AG04449 (cell line): ENCODE measurements at regions not wholly inside any gene's neighbourhood (a gene's known extent, or its start where the extent isn't known, plus 50 kb on each side); places are given as distances from the start of the nearest gene placed in this dataset.

Experiments used
- CTCF ChIA-PET: fragments of 350-600 bp; formaldehyde crosslinking; extraction: SDS; loops from one replicate; lab custom pipeline; 2021; ENCODE audit warnings: antibody characterized with exemption; lab: Yijun Ruan, JAX
- POLR2A ChIA-PET: fragments of 400-600, 350-600 bp; formaldehyde crosslinking; extraction: SDS; loops from one replicate; lab custom pipeline; 2020; ENCODE audit warnings: antibody characterized with exemption, inconsistent platforms; lab: Yijun Ruan, JAX
- DNase-seq: peaks from one replicate; pipeline ENCODE4 v3.0.0-alpha.2; 2010; ENCODE audit warnings: low read depth, low spot score
- H3K4me3 ChIP-seq: 2 replicates; pipeline ENCODE4 v1.5.1; 2011; ENCODE audit warnings: low read depth, mild to moderate bottlenecking, control low read depth, low read length
- CTCF ChIP-seq: IDR thresholded peaks from one replicate; pipeline ENCODE4 v1.5.1; 2011; ENCODE audit warnings: mild to moderate bottlenecking, moderate library complexity, low read length, control low read depth, inconsistent platforms; ENCODE audit not compliant: insufficient read depth; ENCODE audit errors: missing control alignments

DNA sequence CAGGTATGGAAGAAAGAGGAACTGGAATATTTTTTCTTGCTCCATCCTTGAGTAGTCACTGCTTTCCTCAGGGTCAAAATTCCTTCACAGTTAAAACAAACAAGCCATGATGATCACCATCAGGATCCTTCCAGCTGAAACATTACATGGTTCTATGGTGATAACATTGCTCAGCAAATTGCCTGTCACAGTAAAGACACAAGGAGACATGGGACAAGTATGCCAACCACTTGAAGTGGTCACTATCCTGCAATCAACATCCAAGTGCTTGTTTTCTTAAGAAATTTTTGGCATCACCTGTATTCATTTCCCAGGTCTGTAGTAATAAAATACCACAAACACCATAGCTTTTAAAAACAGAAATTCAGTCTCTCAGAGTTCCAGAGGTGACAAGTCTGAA lies 662.2 kb downstream of the CDH8 start:
- no peak overlapping the region for H3K4me3 ChIP-seq
- POLR2A ChIA-PET: no interaction called here
- no peak for DNase-seq
- CTCF ChIA-PET: no interaction called here
- no peak for TF ChIP-seq CTCF

- no peak for DNase-seq
- TF ChIP-seq CTCF: no peak
- POLR2A ChIA-PET: no interaction called here
These were observed 664.4 kb downstream of the CDH8 start for GRCh38 chr16:61371881-61372280.

GRCh38 chr16:61371388-61371787 lies 664.9 kb downstream of the CDH8 start:
- TF ChIP-seq CTCF: no peak

More at GRCh38 chr16:61371881-61372280, 664.4 kb downstream of the CDH8 start:
- CTCF ChIA-PET: no interaction called here
- no peak overlapping the region for H3K4me3 ChIP-seq

DNA sequence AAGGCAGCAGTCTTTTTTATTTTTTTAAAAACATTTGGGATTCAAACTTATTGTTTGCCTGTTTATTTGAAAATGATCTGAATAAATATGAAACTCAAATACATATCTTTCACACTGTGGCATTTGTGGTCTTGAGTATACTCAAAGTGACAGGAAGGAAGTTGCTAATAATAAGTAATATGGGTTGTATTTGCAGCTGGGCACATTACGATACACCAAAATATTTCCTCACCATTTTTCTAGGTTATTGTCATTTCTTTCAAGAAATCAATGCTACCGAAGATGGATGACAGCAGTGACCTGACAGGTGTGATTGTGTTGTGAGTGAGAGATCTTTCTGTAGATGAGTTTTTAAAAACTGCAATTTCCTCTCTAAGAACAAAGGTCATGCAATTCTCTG lies 665.7 kb downstream of the CDH8 start:
- ChIA-PET POLR2A (no interaction called here), CTCF (no interaction called here)
- no peak for TF ChIP-seq CTCF
- no peak for DNase-seq
- H3K4me3 ChIP-seq: no peak overlapping the region

More at GRCh38 chr16:61371388-61371787, 664.9 kb downstream of the CDH8 start:
- ChIA-PET POLR2A (no interaction called here), CTCF (no interaction called here)
- DNase-seq: no peak
- no peak overlapping the region for H3K4me3 ChIP-seq

- H3K4me3 ChIP-seq: no peak overlapping the region
- ChIA-PET POLR2A (no interaction called here), CTCF (no interaction called here)
- no peak for TF ChIP-seq CTCF
- no peak for DNase-seq
These were observed 670.2 kb downstream of the CDH8 start for GRCh38 chr16:61366006-61366405.

GRCh38 chr16:61364990-61365389 lies 671.2 kb downstream of the CDH8 start:
- DNase-seq: no peak
- TF ChIP-seq CTCF: no peak
- no peak overlapping the region for H3K4me3 ChIP-seq
- ChIA-PET POLR2A (no interaction called here), CTCF (no interaction called here)

DNA sequence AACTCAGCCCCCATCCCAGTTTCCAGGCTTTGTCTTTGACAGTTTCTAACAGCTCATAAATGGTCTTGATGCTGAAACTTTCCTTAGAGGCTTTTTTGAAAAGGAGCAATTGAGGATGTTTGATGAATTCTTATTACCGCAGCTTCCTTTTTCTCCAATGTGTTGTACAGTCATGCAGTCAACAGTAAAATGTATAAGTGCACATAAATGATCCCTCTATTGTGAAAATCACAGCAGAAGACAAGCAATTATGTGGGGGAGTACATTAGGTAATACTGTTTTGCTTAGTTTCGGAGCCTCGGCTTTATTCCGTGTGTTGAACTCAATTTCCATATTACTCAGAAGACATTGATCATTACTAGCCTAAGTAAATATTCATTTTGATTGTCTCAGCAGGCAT lies 673.7 kb downstream of the CDH8 start:
- ChIA-PET CTCF (no interaction called here), POLR2A (no interaction called here)
- no peak overlapping the region for H3K4me3 ChIP-seq
- DNase-seq: no peak
- no peak for TF ChIP-seq CTCF
